ENCODE measurements at regions not wholly inside any gene's neighbourhood (a gene's known extent, or its start where the extent isn't known, plus 50 kb on each side); places are given as distances from the start of the nearest gene placed in this dataset.
"Not testable (repeated sequence)": the region's sequence is repeated elsewhere in the genome, so short reads cannot be mapped to it uniquely, and the experiment has no call there.

DNA sequence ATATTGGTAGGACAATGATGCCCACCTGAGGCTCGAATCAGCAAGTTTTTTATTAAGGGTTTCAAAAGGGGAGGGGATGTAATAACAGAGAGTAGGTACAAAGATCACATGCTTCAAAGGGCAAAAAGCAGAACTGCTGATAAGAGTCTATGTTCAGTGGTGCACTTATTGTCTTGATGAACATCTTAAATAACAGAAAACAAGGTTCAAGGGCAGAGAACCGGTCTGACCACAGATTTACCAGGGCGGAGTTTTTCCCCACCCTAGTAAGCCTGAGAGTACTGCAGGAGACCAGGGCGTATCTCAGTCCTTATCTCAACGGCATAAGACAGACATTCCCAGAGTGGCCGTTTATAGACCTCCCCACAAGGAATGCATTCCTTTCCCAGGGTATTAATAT, 639.7 kb downstream of the HTR1B start:
- TF ChIP-seq POLR2A (IDR thresholded peaks at IDR 0.05), result not testable (repeated sequence)
- TF ChIP-seq, protein P1, sequence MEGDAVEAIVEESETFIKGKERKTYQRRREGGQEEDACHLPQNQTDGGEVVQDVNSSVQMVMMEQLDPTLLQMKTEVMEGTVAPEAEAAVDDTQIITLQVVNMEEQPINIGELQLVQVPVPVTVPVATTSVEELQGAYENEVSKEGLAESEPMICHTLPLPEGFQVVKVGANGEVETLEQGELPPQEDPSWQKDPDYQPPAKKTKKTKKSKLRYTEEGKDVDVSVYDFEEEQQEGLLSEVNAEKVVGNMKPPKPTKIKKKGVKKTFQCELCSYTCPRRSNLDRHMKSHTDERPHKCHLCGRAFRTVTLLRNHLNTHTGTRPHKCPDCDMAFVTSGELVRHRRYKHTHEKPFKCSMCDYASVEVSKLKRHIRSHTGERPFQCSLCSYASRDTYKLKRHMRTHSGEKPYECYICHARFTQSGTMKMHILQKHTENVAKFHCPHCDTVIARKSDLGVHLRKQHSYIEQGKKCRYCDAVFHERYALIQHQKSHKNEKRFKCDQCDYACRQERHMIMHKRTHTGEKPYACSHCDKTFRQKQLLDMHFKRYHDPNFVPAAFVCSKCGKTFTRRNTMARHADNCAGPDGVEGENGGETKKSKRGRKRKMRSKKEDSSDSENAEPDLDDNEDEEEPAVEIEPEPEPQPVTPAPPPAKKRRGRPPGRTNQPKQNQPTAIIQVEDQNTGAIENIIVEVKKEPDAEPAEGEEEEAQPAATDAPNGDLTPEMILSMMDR (IDR thresholded peaks at IDR 0.05), result not testable (repeated sequence)
